Memory B cell (primary cell): ENCODE measurements at regions not wholly inside any gene's neighbourhood (a gene's known extent, or its start where the extent isn't known, plus 50 kb on each side); places are given as distances from the start of the nearest gene placed in this dataset.
"Not testable (repeated sequence)": the region's sequence is repeated elsewhere in the genome, so short reads cannot be mapped to it uniquely, and the experiment has no call there.

ENCODE experiments used
- ATAC-seq: fragments of 150-1000 bp; cut with Tn5 transposase; 2 replicates; pipeline ENCODE4 v1.10.0; 2021; ENCODE audit warnings: low read depth, mild to moderate bottlenecking, moderate library complexity
- DNase-seq, 2 donors: peaks; one replicate each; pipeline ENCODE4 v3.0.0; 2022; ENCODE audit warnings: low spot score in 2 of 2
- H3K27ac Mint-ChIP-seq: one replicate; pipeline ENCODE4 v1.8.0; 2022; ENCODE audit warnings: mild to moderate bottlenecking, moderate library complexity, mixed read lengths
- H3K27me3 Mint-ChIP-seq: one replicate; pipeline ENCODE4 v1.8.0; 2022; ENCODE audit warnings: mixed read lengths
- H3K36me3 Mint-ChIP-seq: one replicate; pipeline ENCODE4 v1.8.0; 2022; ENCODE audit warnings: mild to moderate bottlenecking, mixed read lengths
- H3K4me1 Mint-ChIP-seq: one replicate; pipeline ENCODE4 v1.8.0; 2022; ENCODE audit warnings: mixed read lengths
- H3K4me3 Mint-ChIP-seq: one replicate; pipeline ENCODE4 v1.8.0; 2022; ENCODE audit warnings: mild to moderate bottlenecking, moderate library complexity, mixed read lengths
- H3K9me3 Mint-ChIP-seq: one replicate; pipeline ENCODE4 v1.8.0; 2022; ENCODE audit warnings: mixed read lengths

DNA sequence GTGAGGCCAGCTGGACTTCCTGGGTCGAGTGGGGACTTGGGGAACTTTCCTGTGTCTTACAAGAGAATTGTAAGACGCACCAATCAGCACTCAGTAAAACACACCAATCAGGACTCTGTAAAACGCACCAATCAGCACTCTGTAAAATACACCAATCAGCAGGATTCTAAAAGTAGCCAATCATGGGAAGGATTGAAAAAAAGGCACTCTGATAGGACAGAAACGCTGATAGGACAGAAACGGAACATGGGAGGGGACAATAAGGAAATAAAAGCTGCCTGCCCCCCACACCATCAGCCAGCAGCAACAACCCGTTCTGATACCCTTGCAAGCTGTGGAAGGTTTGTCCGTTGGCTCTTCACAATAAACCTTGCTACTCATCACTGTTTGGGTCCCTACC is 73.1 kb upstream of the SGCG start:
- Mint-ChIP-seq H3K4me3 (no peak overlapping the region), H3K27me3 (no peaks in the 10 kb centered on the region), H3K4me1 (no peaks in the 10 kb centered on the region), H3K27ac (no peak overlapping the region), H3K36me3 (no peaks in the 10 kb centered on the region), H3K9me3 (peaks cover 1% of the 10 kb centered on the region)
- DNase-seq = no peak
- ATAC-seq = no peak

DNA sequence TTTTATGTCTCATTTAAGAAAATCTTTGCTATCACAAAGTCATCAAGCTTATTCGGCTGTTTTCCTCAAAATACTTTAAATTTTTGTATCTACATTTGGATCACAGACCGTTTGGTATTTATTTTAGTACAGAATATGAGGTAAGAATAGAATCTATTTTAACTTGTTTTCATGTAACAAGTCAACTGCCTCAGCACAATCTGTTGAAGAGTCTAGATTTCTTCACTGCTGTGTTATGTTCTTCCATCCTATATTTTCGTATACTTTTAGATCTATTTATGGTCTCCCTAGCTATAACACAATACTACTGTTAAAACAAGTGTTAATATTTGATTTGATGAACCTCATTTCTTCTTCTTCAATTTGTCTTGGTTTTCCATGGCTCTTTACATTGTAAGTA is 61.6 kb upstream of the SGCG start:
- Mint-ChIP-seq H3K27ac (no peak overlapping the region), H3K4me1 (no peaks in the 10 kb centered on the region), H3K27me3 (peaks cover 1% of the 10 kb centered on the region), H3K9me3 (peaks cover 9% of the 10 kb centered on the region), H3K36me3 (no peaks in the 10 kb centered on the region), H3K4me3 (no peak overlapping the region)
- no peak for ATAC-seq
- DNase-seq = no peak

DNA sequence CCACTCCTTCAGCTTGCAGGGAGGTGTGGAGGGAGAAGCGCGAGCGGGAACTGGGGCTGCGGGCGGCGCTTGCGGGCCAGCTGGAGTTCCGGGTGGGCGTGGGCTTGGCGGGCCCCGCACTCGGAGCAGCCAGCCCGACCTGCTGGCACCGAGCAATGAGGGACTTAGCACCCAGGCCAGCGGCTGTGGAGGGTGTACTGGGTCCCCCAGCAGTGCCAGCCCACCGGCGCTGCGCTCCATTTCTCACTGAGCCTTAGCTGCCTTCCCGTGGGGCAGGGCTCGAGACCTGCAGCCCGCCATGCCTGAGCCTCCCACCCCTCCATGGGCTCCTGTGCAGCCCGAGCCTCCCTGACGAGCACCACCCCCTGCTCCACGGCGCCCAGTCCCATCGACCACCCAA is 53.2 kb upstream of the SGCG start:
- H3K27me3 Mint-ChIP-seq, H3K9me3 Mint-ChIP-seq, H3K27ac Mint-ChIP-seq, H3K4me3 Mint-ChIP-seq, ATAC-seq, DNase-seq, H3K4me1 Mint-ChIP-seq, H3K36me3 Mint-ChIP-seq: not testable (repeated sequence)

DNA sequence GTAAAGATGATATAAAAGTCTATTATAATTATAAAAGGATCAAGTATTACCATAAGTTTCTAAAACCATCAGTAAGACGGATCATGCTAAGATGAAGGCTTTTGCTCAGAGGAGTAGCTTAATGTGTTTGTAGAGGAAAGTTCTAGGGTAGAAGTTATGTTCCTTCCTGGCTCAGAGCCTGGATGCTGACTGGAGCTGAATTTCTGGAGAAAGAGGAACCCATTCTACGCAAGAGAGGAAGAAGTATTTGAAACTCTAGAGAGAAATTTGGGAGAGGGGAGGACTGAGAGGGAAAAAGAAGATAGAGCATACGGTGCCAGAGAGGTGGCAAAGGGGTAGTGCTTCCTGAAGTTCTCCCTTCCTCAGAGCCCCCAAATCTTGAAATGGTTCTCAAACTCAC is 51.4 kb upstream of the SGCG start:
- no peaks in the 10 kb centered on the region for H3K4me1 Mint-ChIP-seq
- H3K9me3 Mint-ChIP-seq = no peaks in the 10 kb centered on the region
- ATAC-seq (no peak), DNase-seq (no peak)
- no peaks in the 10 kb centered on the region for H3K27me3 Mint-ChIP-seq
- H3K36me3 Mint-ChIP-seq = no peaks in the 10 kb centered on the region
- H3K27ac Mint-ChIP-seq = no peak overlapping the region
- no peak overlapping the region for H3K4me3 Mint-ChIP-seq
